ENCODE measurements at regions not wholly inside any gene's neighbourhood (a gene's known extent, or its start where the extent isn't known, plus 50 kb on each side); places are given as distances from the start of the nearest gene placed in this dataset.
"Not testable (repeated sequence)": the region's sequence is repeated elsewhere in the genome, so short reads cannot be mapped to it uniquely, and the experiment has no call there.

GRCh38 chr1:187842406-187843165, 1013.8 kb downstream of the PLA2G4A start:
- H3K27me3 Mint-ChIP-seq: no peaks in the 10 kb centered on the region
- H3K27ac Mint-ChIP-seq: no peak overlapping the region
- no peak overlapping the region for H3K4me3 Mint-ChIP-seq
- no peaks in the 10 kb centered on the region for H3K36me3 Mint-ChIP-seq (ENCODE audit: low read depth)
- H3K4me1 Mint-ChIP-seq (ENCODE audit: low read depth): peaks cover 6% of the 10 kb centered on the region
- no peaks in the 10 kb centered on the region for H3K9me3 Mint-ChIP-seq
- intact Hi-C loops (cut with micrococcal nuclease): no loop called here

GRCh38 chr1:187844313-187844712, 1015.6 kb downstream of the PLA2G4A start:
- H3K4me1 Mint-ChIP-seq (ENCODE audit: low read depth): peaks cover 6% of the 10 kb centered on the region
- H3K4me3 Mint-ChIP-seq: no peak overlapping the region
- H3K9me3 Mint-ChIP-seq: no peaks in the 10 kb centered on the region
- H3K27me3 Mint-ChIP-seq: no peaks in the 10 kb centered on the region
- no peaks in the 10 kb centered on the region for H3K36me3 Mint-ChIP-seq (ENCODE audit: low read depth)
- intact Hi-C loops (cut with micrococcal nuclease): no loop called here
- H3K27ac Mint-ChIP-seq: no peak overlapping the region

- intact Hi-C loops (cut with micrococcal nuclease): no loop called here
- H3K4me3 Mint-ChIP-seq: no peak overlapping the region
- no peak overlapping the region for H3K27ac Mint-ChIP-seq
- peaks cover 30% of the 10 kb centered on the region for H3K9me3 Mint-ChIP-seq
- no peaks in the 10 kb centered on the region for H3K27me3 Mint-ChIP-seq
- H3K36me3 Mint-ChIP-seq (ENCODE audit: low read depth): no peaks in the 10 kb centered on the region
- peaks cover 6% of the 10 kb centered on the region for H3K4me1 Mint-ChIP-seq (ENCODE audit: low read depth)
Measured at GRCh38 chr1:187847531-187847930, 1018.8 kb downstream of the PLA2G4A start.

- no peak overlapping the region for H3K27ac Mint-ChIP-seq
- H3K9me3 Mint-ChIP-seq: peaks cover 31% of the 10 kb centered on the region
- peaks cover 6% of the 10 kb centered on the region for H3K4me1 Mint-ChIP-seq (ENCODE audit: low read depth)
- no peaks in the 10 kb centered on the region for H3K27me3 Mint-ChIP-seq
- intact Hi-C loops (cut with micrococcal nuclease): no loop called here
- no peaks in the 10 kb centered on the region for H3K36me3 Mint-ChIP-seq (ENCODE audit: low read depth)
- H3K4me3 Mint-ChIP-seq: no peak overlapping the region
Measured at GRCh38 chr1:187848321-187848720, 1019.6 kb downstream of the PLA2G4A start.

GRCh38 chr1:187850146-187850545, 1021.4 kb downstream of the PLA2G4A start:
- peaks cover 38% of the 10 kb centered on the region for H3K9me3 Mint-ChIP-seq
- intact Hi-C loops (cut with micrococcal nuclease); H3K27me3 Mint-ChIP-seq; H3K4me1 Mint-ChIP-seq (ENCODE audit: low read depth); H3K4me3 Mint-ChIP-seq; H3K36me3 Mint-ChIP-seq (ENCODE audit: low read depth); H3K27ac Mint-ChIP-seq: not testable (repeated sequence)

GRCh38 chr1:187853505-187853904, 1024.8 kb downstream of the PLA2G4A start:
- peaks cover 69% of the 10 kb centered on the region for H3K9me3 Mint-ChIP-seq
- no peak overlapping the region for H3K4me3 Mint-ChIP-seq
- H3K27me3 Mint-ChIP-seq: no peaks in the 10 kb centered on the region
- H3K36me3 Mint-ChIP-seq (ENCODE audit: low read depth): no peaks in the 10 kb centered on the region
- intact Hi-C loops (cut with micrococcal nuclease): no loop called here
- H3K27ac Mint-ChIP-seq: no peak overlapping the region
- no peaks in the 10 kb centered on the region for H3K4me1 Mint-ChIP-seq (ENCODE audit: low read depth)

- Mint-ChIP-seq H3K4me1 (ENCODE audit: low read depth) (no peaks in the 10 kb centered on the region), H3K4me3 (no peak overlapping the region), H3K27ac (no peak overlapping the region), H3K36me3 (ENCODE audit: low read depth) (no peaks in the 10 kb centered on the region), H3K9me3 (peaks cover 77% of the 10 kb centered on the region), H3K27me3 (no peaks in the 10 kb centered on the region)
- intact Hi-C loops (cut with micrococcal nuclease): no loop called here
Measured at GRCh38 chr1:187854457-187854856, 1025.7 kb downstream of the PLA2G4A start.

GRCh38 chr1:187862506-187862905, 1033.8 kb downstream of the PLA2G4A start:
- Mint-ChIP-seq H3K27me3 (no peaks in the 10 kb centered on the region), H3K36me3 (ENCODE audit: low read depth) (no peaks in the 10 kb centered on the region), H3K9me3 (peaks cover 28% of the 10 kb centered on the region), H3K4me1 (ENCODE audit: low read depth) (no peaks in the 10 kb centered on the region), H3K27ac (no peak overlapping the region), H3K4me3 (no peak overlapping the region)
- intact Hi-C loops (cut with micrococcal nuclease): no loop called here

GRCh38 chr1:187870552-187870951, 1041.8 kb downstream of the PLA2G4A start:
- Mint-ChIP-seq H3K4me3 (no peak overlapping the region), H3K36me3 (ENCODE audit: low read depth) (no peaks in the 10 kb centered on the region), H3K27ac (no peak overlapping the region), H3K9me3 (peaks cover 6% of the 10 kb centered on the region), H3K4me1 (ENCODE audit: low read depth) (no peaks in the 10 kb centered on the region), H3K27me3 (no peaks in the 10 kb centered on the region)
- intact Hi-C loops (cut with micrococcal nuclease): no loop called here

- Mint-ChIP-seq H3K4me3 (no peak overlapping the region), H3K27me3 (no peaks in the 10 kb centered on the region), H3K36me3 (ENCODE audit: low read depth) (no peaks in the 10 kb centered on the region), H3K4me1 (ENCODE audit: low read depth) (no peaks in the 10 kb centered on the region), H3K27ac (no peak overlapping the region), H3K9me3 (peaks cover 11% of the 10 kb centered on the region)
- intact Hi-C loops (cut with micrococcal nuclease): no loop called here
Measured at GRCh38 chr1:187871177-187871845, 1042.6 kb downstream of the PLA2G4A start.

- H3K36me3 Mint-ChIP-seq (ENCODE audit: low read depth): no peaks in the 10 kb centered on the region
- H3K27ac Mint-ChIP-seq: no peak overlapping the region
- no peaks in the 10 kb centered on the region for H3K4me1 Mint-ChIP-seq (ENCODE audit: low read depth)
- intact Hi-C loops (cut with micrococcal nuclease): no loop called here
- H3K4me3 Mint-ChIP-seq: no peak overlapping the region
- peaks cover 23% of the 10 kb centered on the region for H3K9me3 Mint-ChIP-seq
- no peaks in the 10 kb centered on the region for H3K27me3 Mint-ChIP-seq
Measured at GRCh38 chr1:187872550-187872949, 1043.8 kb downstream of the PLA2G4A start.

GRCh38 chr1:187873126-187873525, 1044.4 kb downstream of the PLA2G4A start:
- intact Hi-C loops (cut with micrococcal nuclease): no loop called here
- Mint-ChIP-seq H3K9me3 (peaks cover 27% of the 10 kb centered on the region), H3K4me1 (ENCODE audit: low read depth) (no peaks in the 10 kb centered on the region), H3K36me3 (ENCODE audit: low read depth) (no peaks in the 10 kb centered on the region), H3K4me3 (no peak overlapping the region), H3K27ac (no peak overlapping the region), H3K27me3 (no peaks in the 10 kb centered on the region)

GRCh38 chr1:187876775-187877174, 1048.0 kb downstream of the PLA2G4A start:
- H3K4me1 Mint-ChIP-seq (ENCODE audit: low read depth): no peaks in the 10 kb centered on the region

GRCh38 chr1:187877220-187877619, 1048.5 kb downstream of the PLA2G4A start:
- Mint-ChIP-seq H3K27me3 (no peaks in the 10 kb centered on the region), H3K36me3 (ENCODE audit: low read depth) (no peaks in the 10 kb centered on the region), H3K4me1 (ENCODE audit: low read depth) (no peaks in the 10 kb centered on the region), H3K9me3 (peaks cover 27% of the 10 kb centered on the region), H3K27ac (no peak overlapping the region), H3K4me3 (no peak overlapping the region)
- intact Hi-C loops (cut with micrococcal nuclease): no loop called here

More at GRCh38 chr1:187876775-187877174, 1048.0 kb downstream of the PLA2G4A start:
- no peak overlapping the region for H3K27ac Mint-ChIP-seq
- intact Hi-C loops (cut with micrococcal nuclease): no loop called here
- no peaks in the 10 kb centered on the region for H3K27me3 Mint-ChIP-seq
- H3K36me3 Mint-ChIP-seq (ENCODE audit: low read depth): no peaks in the 10 kb centered on the region
- H3K9me3 Mint-ChIP-seq: peaks cover 27% of the 10 kb centered on the region
- no peak overlapping the region for H3K4me3 Mint-ChIP-seq

Data from dendritic cell treated with granulocyte-macrophage colony-stimulating factor and Interleukin-4, amounts not matched to agents 40 ng/mL and 50 ng/mL, for 4 days (primary cell).